SU-DHL-6 (cell line): ENCODE measurements at regions not wholly inside any gene's neighbourhood (a gene's known extent, or its start where the extent isn't known, plus 50 kb on each side); places are given as distances from the start of the nearest gene placed in this dataset.

ENCODE experiments used
- CTCF ChIP-seq: fragments of 200-600 bp; sonication (generic); IDR thresholded peaks from one replicate; pipeline ENCODE4 v1.5.1; 2017; ENCODE audit warnings: antibody characterized with exemption, mild to moderate bottlenecking, low read length, moderate library complexity; ENCODE audit not compliant: insufficient read depth, poor library complexity, severe bottlenecking
- EZH2phosphoT487 ChIP-seq: fragments of 200-600 bp; sonication (generic), shearing (Covaris generic); conservative IDR thresholded peaks from 2 replicates; pipeline ENCODE4 v1.6.1; 2018; ENCODE audit warnings: mild to moderate bottlenecking, antibody characterized with exemption, low read length, moderate library complexity, mixed read lengths

DNA sequence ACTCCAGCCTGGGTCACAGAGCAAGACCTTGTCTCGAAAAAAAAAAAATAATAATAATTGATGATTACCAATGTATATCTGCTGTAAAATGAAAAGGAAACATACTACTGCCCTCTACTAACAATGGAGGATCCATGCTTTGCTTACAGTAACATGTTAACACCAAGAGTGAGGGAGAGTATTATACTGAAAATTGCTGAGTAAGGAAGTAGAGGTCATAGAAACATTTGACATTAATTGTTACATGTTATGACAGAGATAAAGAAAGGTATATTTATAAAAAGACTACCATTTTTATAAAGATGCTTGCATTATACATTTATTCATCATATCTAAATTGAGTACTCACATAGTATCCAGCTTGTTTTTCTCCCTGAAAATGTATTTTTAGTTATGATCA is 1989.8 kb upstream of the TENM3 start:
- TF ChIP-seq CTCF (no peak), EZH2phosphoT487 (no peak)
